HUES48 (cell line): ENCODE measurements at regions not wholly inside any gene's neighbourhood (a gene's known extent, or its start where the extent isn't known, plus 50 kb on each side); places are given as distances from the start of the nearest gene placed in this dataset.

ENCODE experiments used
- H3K27ac ChIP-seq: one replicate; pipeline ENCODE4 v1.7.0; 2013; ENCODE audit warnings: low read depth, low read length, inconsistent platforms
- H3K27me3 ChIP-seq: 2 replicates; pipeline ENCODE4 v1.6.1; 2013; ENCODE audit warnings: mild to moderate bottlenecking, low read length; ENCODE audit not compliant: control insufficient read depth, insufficient read depth
- H3K36me3 ChIP-seq: 2 replicates; pipeline ENCODE4 v1.6.1; 2013; ENCODE audit warnings: low read length; ENCODE audit not compliant: control insufficient read depth, insufficient read depth
- H3K4me1 ChIP-seq: 2 replicates; pipeline ENCODE4 v1.6.1; 2013; ENCODE audit warnings: mild to moderate bottlenecking, low read length; ENCODE audit not compliant: control insufficient read depth, insufficient read depth
- H3K4me3 ChIP-seq: 2 replicates; pipeline ENCODE4 v1.5.1; 2013; ENCODE audit warnings: mild to moderate bottlenecking, low read depth, low read length
- H3K9ac ChIP-seq: 2 replicates; pipeline ENCODE4 v1.6.1; 2013; ENCODE audit warnings: mild to moderate bottlenecking, low read depth, low read length, moderate library complexity
- H3K9me3 ChIP-seq: 2 replicates; pipeline ENCODE4 v1.6.1; 2013; ENCODE audit warnings: low read length; ENCODE audit not compliant: control insufficient read depth, insufficient read depth

- Histone ChIP-seq H3K9ac (no peak overlapping the region), H3K36me3 (no peaks in the 10 kb centered on the region), H3K27ac (no peak overlapping the region), H3K4me1 (no peaks in the 10 kb centered on the region), H3K9me3 (no peaks in the 10 kb centered on the region), H3K27me3 (peaks cover 3% of the 10 kb centered on the region; the same call in 1 of the 2 replicates), H3K4me3 (no peak overlapping the region)
These were observed 67.6 kb upstream of the IGSF1 start for GRCh38 chrX:131356725-131357124.

- no peaks in the 10 kb centered on the region for H3K9me3 ChIP-seq
- H3K36me3 ChIP-seq: no peaks in the 10 kb centered on the region
- peaks cover 10% of the 10 kb centered on the region; the same call in 1 of the 2 replicates for H3K4me1 ChIP-seq
- no peak overlapping the region for H3K4me3 ChIP-seq
- H3K27me3 ChIP-seq: peaks cover 3% of the 10 kb centered on the region; the same call in 1 of the 2 replicates
- no peak overlapping the region for H3K27ac ChIP-seq
- no peak overlapping the region for H3K9ac ChIP-seq
These were observed 70.5 kb upstream of the IGSF1 start for GRCh38 chrX:131359611-131360010.

GRCh38 chrX:131365766-131366165, 76.7 kb upstream of the IGSF1 start:
- H3K27ac ChIP-seq: no peak overlapping the region
- no peak overlapping the region for H3K9ac ChIP-seq
- no peaks in the 10 kb centered on the region for H3K9me3 ChIP-seq
- H3K27me3 ChIP-seq: no peaks in the 10 kb centered on the region
- H3K36me3 ChIP-seq: no peaks in the 10 kb centered on the region
- H3K4me3 ChIP-seq: no peak overlapping the region
- peaks cover 55% of the 10 kb centered on the region for H3K4me1 ChIP-seq

GRCh38 chrX:131366407-131366806, 77.3 kb upstream of the IGSF1 start:
- Histone ChIP-seq H3K9ac (no peak overlapping the region), H3K27me3 (no peaks in the 10 kb centered on the region), H3K27ac (no peak overlapping the region), H3K4me3 (no peak overlapping the region), H3K36me3 (no peaks in the 10 kb centered on the region), H3K4me1 (peaks cover 55% of the 10 kb centered on the region), H3K9me3 (no peaks in the 10 kb centered on the region)

- Histone ChIP-seq H3K27ac (no peak overlapping the region), H3K27me3 (no peaks in the 10 kb centered on the region), H3K9me3 (peaks cover 22% of the 10 kb centered on the region), H3K4me3 (no peak overlapping the region), H3K4me1 (no peaks in the 10 kb centered on the region), H3K36me3 (peaks cover 17% of the 10 kb centered on the region; the same call in 1 of the 2 replicates), H3K9ac (no peak overlapping the region)
These were observed 99.2 kb upstream of the IGSF1 start for GRCh38 chrX:131388293-131388692.

- H3K27ac ChIP-seq: no peak overlapping the region
- H3K9ac ChIP-seq: no peak overlapping the region
- H3K4me3 ChIP-seq: no peak overlapping the region
- no peaks in the 10 kb centered on the region for H3K27me3 ChIP-seq
- no peaks in the 10 kb centered on the region for H3K4me1 ChIP-seq
- H3K9me3 ChIP-seq: peaks cover 12% of the 10 kb centered on the region
- peaks cover 11% of the 10 kb centered on the region; the same call in 1 of the 2 replicates for H3K36me3 ChIP-seq
These were observed 103.6 kb upstream of the IGSF1 start for GRCh38 chrX:131392666-131393065.

GRCh38 chrX:131393426-131393825, 104.3 kb upstream of the IGSF1 start:
- H3K36me3 ChIP-seq: peaks cover 4% of the 10 kb centered on the region; the same call in 1 of the 2 replicates
- peaks cover 5% of the 10 kb centered on the region; the same call in 1 of the 2 replicates for H3K4me1 ChIP-seq
- no peak overlapping the region for H3K27ac ChIP-seq
- H3K9ac ChIP-seq: no peak overlapping the region
- no peak overlapping the region for H3K4me3 ChIP-seq
- H3K9me3 ChIP-seq: peaks cover 4% of the 10 kb centered on the region
- no peaks in the 10 kb centered on the region for H3K27me3 ChIP-seq

- no peaks in the 10 kb centered on the region for H3K36me3 ChIP-seq
- no peak overlapping the region for H3K27ac ChIP-seq
- no peaks in the 10 kb centered on the region for H3K9me3 ChIP-seq
- H3K4me3 ChIP-seq: no peak overlapping the region
- H3K4me1 ChIP-seq: peaks cover 6% of the 10 kb centered on the region; the same call in 1 of the 2 replicates
- no peaks in the 10 kb centered on the region for H3K27me3 ChIP-seq
- H3K9ac ChIP-seq: no peak overlapping the region
These were observed 105.3 kb upstream of the IGSF1 start for GRCh38 chrX:131394384-131394783.

- Histone ChIP-seq H3K4me3 (no peak overlapping the region), H3K9me3 (no peaks in the 10 kb centered on the region), H3K9ac (no peak overlapping the region), H3K4me1 (peaks cover 18% of the 10 kb centered on the region), H3K36me3 (no peaks in the 10 kb centered on the region), H3K27me3 (no peaks in the 10 kb centered on the region), H3K27ac (no peak overlapping the region)
These were observed 108.8 kb upstream of the IGSF1 start for GRCh38 chrX:131397891-131398290.

- H3K27me3 ChIP-seq: no peaks in the 10 kb centered on the region
- no peak overlapping the region for H3K9ac ChIP-seq
- no peaks in the 10 kb centered on the region for H3K9me3 ChIP-seq
- H3K4me1 ChIP-seq: peaks cover 18% of the 10 kb centered on the region
- H3K27ac ChIP-seq: no peak overlapping the region
- no peak overlapping the region for H3K4me3 ChIP-seq
- H3K36me3 ChIP-seq: no peaks in the 10 kb centered on the region
These were observed 110.7 kb upstream of the IGSF1 start for GRCh38 chrX:131399678-131400428.

- Histone ChIP-seq H3K27ac (no peak overlapping the region), H3K9me3 (no peaks in the 10 kb centered on the region), H3K4me1 (peaks cover 18% of the 10 kb centered on the region), H3K9ac (no peak overlapping the region), H3K36me3 (no peaks in the 10 kb centered on the region), H3K27me3 (no peaks in the 10 kb centered on the region), H3K4me3 (no peak overlapping the region)
These were observed 113.2 kb upstream of the IGSF1 start for GRCh38 chrX:131402124-131402811.
